ENCODE measurements at regions not wholly inside any gene's neighbourhood (a gene's known extent, or its start where the extent isn't known, plus 50 kb on each side); places are given as distances from the start of the nearest gene placed in this dataset.
A peak's percentile ranks its signal among the peaks of the same experiment; 100 is the strongest.
"Not testable (repeated sequence)": the region's sequence is repeated elsewhere in the genome, so short reads cannot be mapped to it uniquely, and the experiment has no call there.

DNA sequence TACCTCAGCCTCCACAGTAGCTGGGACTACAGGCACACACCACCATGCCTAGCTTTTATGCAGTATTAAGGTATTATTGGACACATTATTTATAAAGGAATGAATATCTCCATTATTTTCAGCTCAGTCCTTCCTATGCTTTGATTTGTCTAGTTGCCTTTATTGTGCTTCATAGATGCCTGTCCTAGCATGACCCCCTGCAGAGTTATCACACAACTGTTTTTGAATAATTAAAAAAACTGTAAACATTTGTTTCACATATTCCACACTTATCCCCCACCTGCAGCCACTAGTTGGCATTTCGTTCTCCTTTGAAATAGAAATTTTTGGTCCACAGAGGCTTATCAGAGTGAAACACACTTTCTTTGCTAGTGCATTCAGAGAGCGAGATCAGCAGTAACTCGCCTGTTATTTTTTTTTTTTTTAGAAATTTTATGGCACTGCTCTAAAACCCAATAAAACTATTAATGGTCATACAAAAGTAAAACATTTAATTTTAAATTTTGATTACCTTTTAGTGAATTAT is 151.8 kb upstream of the RASA1 start:
- DNase-seq, result no peak

DNA sequence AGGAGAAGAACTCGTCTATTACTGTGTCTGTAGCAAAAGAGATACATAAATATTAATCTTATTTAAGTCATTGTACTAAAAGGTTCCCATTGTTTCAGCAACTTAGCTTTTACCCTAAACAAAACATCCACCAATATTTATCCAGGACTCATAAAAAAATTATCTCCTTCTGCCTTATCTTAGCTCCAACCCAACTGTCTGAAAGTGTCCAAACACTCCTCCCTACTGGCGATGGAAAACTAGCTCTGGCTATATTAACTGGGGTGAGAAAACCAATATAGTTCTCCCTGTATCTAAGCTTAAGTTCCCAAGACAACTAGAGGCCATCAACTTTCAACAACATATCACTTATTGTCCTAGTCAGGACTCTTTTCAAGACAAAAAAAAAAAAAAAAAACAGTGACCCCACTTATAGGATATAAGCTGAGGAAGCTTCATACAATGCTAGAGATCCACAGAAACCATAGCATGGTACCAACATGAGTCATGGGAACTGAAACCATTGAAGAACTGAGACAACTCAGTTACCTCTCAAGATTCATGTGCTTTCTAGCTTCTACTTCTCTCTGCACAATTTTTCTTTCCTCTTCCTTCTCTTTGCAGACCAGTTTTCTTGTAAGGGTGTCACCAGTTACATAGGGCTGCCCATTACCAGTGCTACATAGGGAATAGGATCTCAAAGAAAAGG is 150.7 kb upstream of the RASA1 start:
- DNase-seq, result no peak

DNA sequence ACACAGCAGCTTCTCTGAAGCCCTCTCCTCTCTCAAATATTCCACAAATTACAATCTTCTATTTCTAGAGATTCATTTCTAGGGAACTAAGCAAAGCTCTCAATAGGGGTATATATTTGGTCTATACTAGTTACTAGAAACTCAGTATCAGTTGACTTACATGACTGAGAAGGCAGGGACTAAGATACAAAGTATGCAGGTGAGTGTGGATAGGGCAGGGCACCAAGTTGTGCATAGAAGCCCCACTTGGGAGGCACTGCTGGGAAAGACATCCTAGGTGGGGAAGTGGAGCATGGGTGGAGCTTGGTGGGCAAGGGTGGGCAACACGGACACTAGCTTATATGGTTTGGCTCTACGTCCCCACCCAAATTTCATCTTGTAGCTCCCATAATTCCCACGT is 148.1 kb upstream of the RASA1 start:
- DNase-seq, result no peak

DNA sequence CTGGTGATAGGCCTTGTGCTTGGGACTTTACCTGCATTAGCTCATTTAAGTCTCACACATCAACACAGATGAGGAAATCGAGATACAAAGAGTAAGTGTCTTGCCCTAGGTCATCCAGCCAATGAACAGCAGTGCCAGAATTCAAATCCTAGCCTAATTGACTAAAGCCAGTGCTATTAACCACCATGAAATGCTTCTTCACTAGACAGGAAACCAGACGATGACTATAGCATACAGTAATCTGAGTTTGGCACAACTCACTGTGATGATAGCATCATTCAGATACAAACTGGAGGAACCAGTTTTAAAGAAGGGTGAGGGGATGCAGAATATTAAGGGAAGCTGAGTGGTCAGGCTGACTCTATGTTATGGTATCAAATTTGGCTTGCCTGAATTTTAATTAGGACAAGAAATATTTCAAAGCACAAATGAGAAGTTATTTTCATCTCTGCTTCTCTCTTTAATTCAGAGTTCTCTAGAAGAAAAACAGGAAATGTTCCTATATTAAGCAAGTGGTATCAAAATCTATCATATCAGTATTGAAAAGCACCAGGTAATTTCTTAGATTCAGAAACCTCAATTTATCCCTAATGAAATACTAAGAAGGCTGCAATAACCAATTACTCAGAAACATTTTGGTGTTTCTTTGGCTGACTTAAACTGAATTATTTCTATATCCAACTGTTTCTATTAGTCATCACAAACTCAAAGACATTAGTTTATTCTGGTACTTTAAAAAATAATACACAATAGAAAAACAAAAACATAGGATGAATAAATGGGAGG is 147.0 kb upstream of the RASA1 start:
- DNase-seq, result peak; percentile 35

DNA sequence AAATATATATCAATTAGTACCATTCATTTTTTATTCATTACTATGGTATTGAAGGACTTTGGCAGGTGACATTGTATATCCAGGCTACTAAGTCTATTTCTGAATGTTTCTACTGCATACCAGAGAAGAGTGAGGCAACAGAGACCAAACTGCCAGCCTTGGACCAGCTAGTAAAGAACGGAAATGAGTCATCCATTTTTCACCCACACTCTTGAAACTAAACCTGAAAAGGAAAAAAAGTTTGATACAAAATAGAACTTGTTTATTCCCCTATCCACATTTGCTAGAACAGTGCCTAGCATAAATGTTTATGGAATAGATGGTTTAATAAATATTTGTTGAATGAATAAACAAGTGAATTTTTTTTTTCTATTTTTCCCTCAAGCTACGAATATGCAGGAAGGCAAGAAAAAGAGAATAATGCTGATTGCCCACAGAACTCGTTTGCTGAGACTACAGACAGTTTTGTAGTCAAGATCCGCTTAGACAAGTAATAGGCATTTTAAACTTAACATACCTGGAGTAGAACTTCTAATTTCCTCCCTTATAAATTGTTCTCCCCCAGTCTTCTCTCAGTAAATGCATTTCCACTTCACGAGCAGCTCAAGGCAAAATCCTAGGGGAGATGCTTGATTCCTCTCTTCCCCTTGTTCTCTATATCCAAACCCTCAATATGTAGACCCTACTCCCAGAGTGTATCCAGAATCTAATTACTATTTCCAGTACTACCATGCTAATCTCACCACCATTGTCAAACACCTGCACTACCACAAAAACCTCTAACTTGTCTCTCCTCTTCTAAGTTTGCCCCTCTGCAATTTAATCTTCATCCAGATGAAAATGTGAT is 146.2 kb upstream of the RASA1 start:
- DNase-seq, result peak; percentile 55

DNA sequence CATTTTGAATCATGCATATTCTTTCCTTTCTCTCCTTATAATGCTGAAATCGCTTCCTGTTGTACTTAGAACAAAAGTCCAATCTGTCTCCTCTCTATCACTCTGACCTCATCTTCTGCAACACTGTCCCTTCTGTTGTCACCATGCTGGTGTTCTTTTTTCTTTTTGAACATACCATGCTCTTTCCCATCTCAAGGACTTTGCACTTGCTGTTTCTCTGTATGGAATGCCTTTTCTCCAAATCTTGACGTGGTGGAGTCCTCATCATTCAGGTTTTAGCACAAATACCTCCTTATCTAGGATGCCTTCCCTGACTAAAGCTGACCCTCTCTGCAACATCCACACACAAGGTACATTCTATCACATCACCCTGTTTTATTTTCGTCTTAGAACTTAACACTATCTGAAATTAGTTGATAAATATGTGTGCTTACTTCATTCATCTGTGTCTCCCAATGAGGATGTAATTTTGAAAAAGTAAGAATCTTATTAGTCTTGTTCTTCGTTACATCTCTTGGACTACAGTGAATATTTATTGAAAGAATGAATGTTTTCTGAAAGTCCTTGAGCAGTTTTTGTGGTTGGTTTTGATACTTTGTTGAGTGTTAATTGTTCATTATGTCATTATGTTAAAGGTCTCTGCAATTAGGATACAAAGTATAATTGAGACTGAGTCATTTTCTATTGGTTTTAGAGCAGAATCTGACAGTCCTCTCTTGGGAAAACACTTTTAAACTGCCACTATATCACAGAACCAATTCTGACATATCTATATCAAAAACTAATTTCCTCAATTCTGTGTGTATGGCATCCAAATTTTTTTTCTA is 145.3 kb upstream of the RASA1 start:
- DNase-seq, result no peak

DNA sequence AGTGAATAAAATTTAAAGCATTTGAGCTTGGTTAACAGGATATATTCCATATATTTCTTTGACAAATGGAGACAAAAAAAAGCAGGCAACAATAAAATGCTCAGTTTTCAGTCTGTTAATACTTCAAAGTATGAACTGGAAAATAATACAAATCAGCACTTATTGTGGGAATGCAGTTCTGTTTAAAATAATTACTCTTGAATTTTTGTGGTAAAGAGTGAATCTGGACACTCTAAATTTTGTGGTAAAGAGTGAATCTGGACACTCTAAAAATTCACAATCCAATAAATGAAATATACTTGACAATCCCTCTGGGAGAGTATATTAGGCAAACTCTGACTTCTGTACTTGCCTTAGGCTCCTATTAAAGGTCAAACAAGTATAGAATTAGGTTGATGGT is 141.9 kb upstream of the RASA1 start:
- no peak for DNase-seq

DNA sequence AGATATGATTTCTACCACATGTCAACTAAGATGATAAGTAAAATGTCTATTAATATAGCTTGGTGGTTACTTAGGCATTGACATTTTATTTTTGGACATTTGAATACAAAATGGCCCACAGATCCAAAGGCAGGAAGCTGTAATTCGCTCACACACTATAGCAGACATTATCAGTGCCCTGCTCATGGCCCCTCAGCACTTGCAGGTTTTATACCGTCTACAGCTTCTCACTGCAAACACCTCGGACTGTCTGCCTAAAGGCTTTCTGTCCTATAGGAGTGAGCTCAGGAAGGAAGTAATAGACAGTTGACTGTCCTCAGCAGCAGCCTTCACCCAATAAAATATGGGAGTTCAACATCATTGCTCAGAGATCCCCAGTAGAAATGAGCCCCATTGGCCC is 140.8 kb upstream of the RASA1 start:
- no peak for DNase-seq

DNA sequence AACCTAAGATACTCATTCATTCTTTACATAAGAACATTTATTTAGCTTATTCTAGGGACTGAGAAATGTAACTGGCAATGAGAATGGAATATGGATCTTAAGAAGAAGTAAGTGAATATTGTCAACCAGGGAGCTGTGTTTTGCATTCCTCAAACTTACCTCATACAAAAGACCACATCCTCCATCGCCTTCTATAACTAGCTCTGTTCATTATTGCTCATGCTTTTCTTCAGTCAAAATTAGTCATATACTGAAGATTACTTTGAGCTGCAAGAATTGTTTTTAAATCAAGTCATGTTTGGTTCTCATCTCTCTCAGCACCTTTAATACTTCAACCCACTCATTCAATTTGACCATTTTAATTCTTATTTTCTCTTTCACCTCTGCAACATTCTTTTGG is 140.3 kb upstream of the RASA1 start:
- no peak for DNase-seq

DNA sequence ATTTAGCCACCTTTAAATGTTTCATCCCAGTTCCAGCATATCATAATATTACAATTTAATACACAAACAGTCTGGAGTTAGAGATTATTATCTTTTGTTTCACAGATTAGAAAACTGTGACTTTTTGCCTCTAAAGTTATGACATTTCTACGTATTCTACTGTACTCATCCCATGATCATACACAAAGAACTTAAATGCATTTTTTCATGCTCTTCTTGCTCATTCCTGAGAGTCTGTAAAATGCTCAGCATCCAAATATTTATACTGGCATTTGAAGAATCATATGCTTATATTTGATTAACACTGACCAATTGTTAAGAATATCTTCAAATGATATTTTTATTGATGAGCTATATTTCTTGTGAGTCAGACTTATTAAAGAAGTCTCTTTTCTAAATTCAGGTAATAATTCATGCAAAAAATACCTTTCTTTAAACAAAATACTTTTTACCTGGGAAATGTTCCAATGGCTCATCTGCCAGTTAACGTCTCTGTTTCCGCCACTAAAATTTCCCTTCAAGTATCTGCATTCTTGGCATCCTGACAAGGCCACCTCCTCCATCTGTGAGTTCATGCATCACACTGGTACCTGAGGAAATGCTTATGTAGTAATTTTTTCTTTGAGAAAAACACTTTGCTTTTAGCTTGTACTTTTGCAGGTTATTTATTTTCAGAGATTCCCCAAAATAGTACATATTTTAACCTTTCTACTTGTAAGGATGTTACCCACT is 139.6 kb upstream of the RASA1 start:
- DNase-seq, result peak; percentile 36

DNA sequence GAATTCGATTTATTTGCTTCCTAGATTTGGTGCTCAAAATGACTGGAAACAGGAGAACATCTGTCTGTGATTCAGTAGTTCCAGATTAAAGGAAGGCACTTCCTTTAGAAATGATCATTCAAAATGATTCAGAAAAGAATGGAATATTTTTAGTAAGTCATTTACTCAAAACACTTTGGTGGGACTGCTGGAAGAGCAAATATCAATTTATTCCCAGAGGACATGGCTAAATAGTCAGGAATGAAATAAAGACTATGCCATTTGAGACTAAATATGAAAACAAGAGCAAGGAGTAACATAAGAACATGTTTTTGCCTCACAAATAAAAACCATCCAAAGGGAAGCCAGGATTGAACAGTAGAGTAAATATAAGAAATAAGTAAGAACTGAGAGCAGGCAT is 138.6 kb upstream of the RASA1 start:
- DNase-seq, result no peak

DNA sequence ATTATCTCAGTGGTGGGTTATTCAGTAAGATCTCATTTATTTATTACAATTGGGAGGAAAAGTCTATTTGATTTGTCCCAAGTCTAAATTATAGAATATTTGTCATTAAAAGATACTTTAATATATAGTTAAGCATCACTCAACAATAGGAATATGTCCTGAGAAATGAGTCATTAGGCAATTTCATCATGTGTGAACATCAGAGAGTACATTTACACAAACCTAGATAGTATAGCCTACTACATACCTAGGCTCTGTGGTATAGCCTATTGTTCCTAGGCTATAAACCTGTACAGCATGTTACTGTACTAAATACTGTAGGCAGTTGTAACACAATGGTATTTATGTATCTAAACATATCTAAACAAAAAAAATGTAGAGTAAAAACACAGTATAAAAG is 135.0 kb upstream of the RASA1 start:
- DNase-seq, result no peak

DNA sequence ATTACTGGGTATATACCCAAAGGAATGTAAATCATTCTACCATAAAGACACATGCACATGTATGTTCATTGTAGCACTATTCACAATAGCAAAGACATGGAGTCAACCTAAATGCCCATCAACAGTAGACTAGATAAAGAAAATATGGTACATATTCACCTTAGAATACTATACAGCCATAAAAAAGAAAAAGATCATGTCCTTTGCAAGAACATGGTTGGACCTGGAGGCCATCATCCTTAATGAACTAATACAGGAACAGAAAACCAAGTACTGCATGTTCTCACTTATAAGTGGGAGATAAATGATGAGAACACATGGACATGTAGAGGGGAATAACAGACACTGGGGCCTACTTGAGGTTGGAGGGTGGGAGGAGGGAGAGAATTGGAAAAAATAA is 133.2 kb upstream of the RASA1 start:
- not testable (repeated sequence) for DNase-seq

DNA sequence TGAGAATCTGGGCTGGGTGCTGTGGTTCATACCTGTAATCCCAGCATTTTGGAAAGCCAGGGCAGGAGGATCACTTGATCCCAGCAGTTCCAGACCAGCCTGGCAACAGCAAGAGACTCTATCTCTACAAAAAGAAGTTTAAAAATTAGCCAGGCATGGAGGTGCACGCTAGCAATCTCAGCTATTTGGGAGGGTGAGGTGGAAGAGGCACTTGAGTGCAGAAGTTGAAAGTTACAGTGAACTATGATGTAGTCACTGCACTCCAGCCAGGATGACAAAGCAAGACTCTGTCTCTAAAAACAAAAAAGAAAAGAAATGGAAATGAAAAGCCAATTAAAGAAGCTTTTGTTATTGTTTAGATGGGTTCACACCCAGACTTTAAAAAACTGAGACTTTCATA is 131.6 kb upstream of the RASA1 start:
- no peak for DNase-seq

DNA sequence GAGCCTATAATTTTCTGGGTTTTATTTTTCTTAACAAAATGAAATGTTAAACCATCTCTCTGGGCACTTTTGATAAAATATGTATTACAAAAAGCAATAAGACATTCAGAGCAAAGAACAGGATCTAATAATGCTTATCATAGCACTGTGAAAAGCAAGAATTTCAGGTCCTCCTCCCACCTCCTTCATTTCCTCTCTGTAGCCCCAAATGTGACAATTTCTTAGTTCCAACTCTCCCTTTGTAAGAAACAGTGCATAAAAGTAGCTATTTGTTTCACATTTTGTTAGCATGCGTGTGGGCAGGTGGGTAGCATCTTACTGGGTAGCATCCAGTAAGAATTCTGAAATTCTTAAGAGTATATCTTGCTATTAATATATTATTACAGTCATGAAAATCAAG is 130.9 kb upstream of the RASA1 start:
- no peak for DNase-seq

DNA sequence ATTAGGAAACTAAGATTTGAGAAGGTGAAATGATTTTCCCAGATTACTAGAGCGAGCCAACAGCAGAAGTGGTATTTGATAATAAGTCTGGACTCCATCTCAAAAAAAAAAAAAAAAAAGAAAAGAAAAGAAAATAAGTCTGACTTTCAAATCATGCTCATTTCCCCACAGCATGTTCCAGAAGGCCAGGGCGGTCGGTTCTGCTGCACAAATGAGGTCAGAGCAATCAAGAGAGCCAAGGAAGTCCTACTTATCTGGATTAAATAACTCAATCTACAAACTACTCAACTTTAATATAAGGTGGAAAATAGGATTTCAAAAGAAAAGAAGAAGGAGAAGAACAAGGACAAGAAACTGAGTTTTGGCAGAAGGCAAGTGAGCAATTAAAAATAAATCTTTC is 130.4 kb upstream of the RASA1 start:
- no peak for DNase-seq

DNA sequence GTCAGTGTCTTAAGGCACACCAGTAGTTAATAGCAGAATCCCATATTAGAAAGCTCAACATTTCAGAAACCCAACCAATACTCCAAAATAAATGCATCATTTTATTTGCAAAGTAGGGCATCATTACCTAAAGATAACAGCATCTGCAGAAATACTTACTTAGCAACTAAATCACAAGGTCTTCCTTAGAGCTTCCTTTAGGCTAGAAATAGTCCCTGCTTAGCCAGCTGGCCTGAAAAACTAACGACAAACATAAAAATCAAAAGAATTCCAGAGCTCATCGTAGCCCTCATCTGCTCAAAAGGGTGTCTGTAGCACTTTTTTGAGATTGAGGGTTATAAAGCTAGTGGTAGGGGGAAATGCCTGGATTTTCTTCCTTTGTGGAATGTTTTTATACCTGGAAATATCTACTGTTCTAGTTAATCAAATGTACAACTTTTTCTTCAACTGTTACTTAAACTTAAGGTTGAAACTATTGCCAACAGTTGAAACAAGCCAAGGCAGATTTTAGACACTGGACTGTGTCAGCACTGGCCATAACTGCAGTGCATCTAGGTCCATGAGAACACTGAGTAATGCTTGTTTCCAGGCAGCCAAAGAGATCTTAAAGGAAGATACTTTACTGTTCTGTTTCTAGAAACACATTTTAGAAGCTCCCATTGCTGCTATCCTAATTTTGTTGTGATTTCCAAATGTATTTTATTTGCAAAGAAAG is 129.4 kb upstream of the RASA1 start:
- no peak for DNase-seq

DNA sequence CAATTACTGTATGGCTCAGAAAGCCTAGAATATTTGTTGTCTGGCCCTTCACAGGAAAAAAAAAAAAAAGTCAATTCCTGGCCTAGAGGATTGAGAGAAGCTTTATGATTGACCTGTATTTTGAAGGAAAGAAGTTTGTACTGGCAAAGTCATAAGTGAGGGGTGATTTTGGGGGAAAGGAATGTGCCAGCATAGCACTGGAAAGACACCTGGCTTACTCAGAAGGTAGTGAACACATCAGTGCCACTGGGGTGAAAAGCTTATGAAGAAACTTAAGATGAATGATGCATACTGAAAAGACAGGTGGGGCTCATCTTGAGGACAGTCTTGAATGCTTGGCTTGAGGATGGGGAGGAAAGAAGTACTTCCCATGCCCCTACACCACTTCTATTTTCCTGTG is 127.9 kb upstream of the RASA1 start:
- no peak for DNase-seq

DNA sequence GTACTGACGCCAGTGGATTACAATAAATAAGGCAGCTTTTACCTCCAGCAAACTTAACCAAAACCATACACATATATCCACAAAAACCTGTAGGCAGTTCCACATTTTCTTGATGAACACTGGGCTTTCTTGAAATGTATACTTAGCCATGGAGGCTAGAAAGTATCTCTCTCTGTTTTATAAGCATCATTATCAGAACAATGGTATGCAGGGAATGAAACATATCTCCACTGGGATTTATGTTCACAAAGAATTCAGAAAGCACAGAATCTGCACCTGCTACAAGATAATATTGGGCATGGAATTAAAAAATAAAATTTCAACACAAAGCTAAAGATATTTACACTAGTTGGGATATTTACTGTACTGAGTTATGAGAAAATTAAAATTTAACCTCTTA is 126.1 kb upstream of the RASA1 start:
- no peak for DNase-seq

DNA sequence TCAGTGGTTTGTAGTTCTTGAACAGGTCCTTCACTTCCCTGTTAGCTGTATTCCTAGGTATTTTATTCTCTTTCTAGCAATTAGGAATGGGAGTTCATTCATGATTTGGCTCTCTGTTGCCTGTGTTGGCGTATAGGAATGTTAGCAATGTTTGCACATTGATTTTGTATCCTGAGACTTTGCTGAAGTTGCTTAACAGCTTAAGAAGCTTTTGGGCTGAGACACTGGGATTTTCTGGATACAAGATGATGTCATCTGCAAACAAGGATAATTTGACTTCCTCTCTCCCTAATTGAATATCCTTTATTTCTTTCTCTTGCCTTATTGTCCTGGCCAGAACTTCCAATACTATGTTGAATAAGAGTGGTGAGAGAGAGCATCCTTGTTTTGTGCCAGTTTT is 121.8 kb upstream of the RASA1 start:
- DNase-seq, result not testable (repeated sequence)

DNA sequence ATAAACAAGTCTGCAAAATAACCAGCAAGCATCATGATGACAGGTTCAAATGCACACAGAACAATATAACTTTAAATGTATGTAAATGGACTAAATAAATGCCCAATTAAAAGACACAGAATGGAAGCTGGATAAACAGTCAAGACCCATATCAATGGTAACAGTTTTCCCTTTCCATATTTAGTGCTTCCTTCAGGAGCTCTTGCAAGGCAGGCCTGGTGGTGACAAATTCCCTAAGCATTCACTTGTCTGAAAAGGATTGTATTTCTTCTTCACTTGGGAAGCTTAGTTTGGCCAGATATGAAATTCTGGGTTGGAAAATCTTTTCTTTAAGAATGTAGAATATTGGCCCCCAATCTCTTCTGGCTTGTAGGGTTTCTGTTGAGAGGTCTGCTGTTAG is 120.2 kb upstream of the RASA1 start:
- DNase-seq, result no peak

All from CD4-positive, alpha-beta T cell treated with Interleukin-17A for 4 hours (primary cell).